ENCODE measurements at regions not wholly inside any gene's neighbourhood (a gene's known extent, or its start where the extent isn't known, plus 50 kb on each side); places are given as distances from the start of the nearest gene placed in this dataset.

- Histone ChIP-seq H3K4me3 (ENCODE audit: low read length) (no peak overlapping the region), H3K27me3 (replicated peaks; ENCODE audit: control insufficient read depth, insufficient read depth, low read length) (no peaks in the 10 kb centered on the region), H3K9me3 (ENCODE audit: control insufficient read depth, low read length) (peaks cover 6% of the 10 kb centered on the region), H3K4me1 (ENCODE audit: control insufficient read depth, insufficient read depth, low read length) (no peaks in the 10 kb centered on the region), H3K36me3 (ENCODE audit: control insufficient read depth, insufficient read depth, low read length, severe bottlenecking) (no peaks in the 10 kb centered on the region), H3K9ac (ENCODE audit: low read length) (no peak overlapping the region)
- DNase-seq (ENCODE audit: low read depth) = no peak
Measured at GRCh38 chr3:26365706-26366105, 256.9 kb upstream of the LRRC3B start.

DNA sequence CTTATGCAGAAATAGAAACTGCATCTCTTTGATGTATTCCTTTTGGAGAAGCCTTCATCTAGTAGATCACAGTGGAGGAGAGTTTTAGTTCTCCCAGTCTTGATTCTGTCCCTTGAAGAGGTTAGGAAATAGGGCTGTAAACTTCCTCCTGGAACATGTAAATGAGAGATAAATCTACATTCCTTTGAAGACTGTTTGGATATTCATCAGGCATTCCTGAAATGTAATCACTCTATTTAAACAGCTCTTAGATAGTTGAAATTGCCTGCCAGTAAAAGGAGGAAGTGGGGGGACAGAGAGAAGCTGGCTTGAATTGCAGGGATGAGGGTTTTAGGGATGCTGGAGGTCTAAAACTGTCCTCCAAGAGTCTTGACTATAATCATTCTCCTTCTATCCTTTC is 254.3 kb upstream of the LRRC3B start:
- Histone ChIP-seq H3K4me3 (ENCODE audit: low read length) (no peak overlapping the region), H3K27me3 (replicated peaks; ENCODE audit: control insufficient read depth, insufficient read depth, low read length) (no peaks in the 10 kb centered on the region), H3K4me1 (ENCODE audit: control insufficient read depth, insufficient read depth, low read length) (no peaks in the 10 kb centered on the region), H3K9me3 (ENCODE audit: control insufficient read depth, low read length) (peaks cover 6% of the 10 kb centered on the region), H3K9ac (ENCODE audit: low read length) (no peak overlapping the region), H3K36me3 (ENCODE audit: control insufficient read depth, insufficient read depth, low read length, severe bottlenecking) (no peaks in the 10 kb centered on the region)
- DNase-seq (ENCODE audit: low read depth) = no peak

- Histone ChIP-seq H3K4me1 (ENCODE audit: control insufficient read depth, insufficient read depth, low read length) (no peaks in the 10 kb centered on the region), H3K4me3 (ENCODE audit: low read length) (no peak overlapping the region), H3K9me3 (ENCODE audit: control insufficient read depth, low read length) (peaks cover 6% of the 10 kb centered on the region), H3K36me3 (ENCODE audit: control insufficient read depth, insufficient read depth, low read length, severe bottlenecking) (no peaks in the 10 kb centered on the region), H3K27me3 (replicated peaks; ENCODE audit: control insufficient read depth, insufficient read depth, low read length) (no peaks in the 10 kb centered on the region), H3K9ac (ENCODE audit: low read length) (no peak overlapping the region)
- no peak for DNase-seq (ENCODE audit: low read depth)
Measured at GRCh38 chr3:26369133-26369532, 253.4 kb upstream of the LRRC3B start.

- H3K9ac ChIP-seq (ENCODE audit: low read length) = no peak overlapping the region
- H3K9me3 ChIP-seq (ENCODE audit: control insufficient read depth, low read length) = peaks cover 7% of the 10 kb centered on the region
- DNase-seq (ENCODE audit: low read depth) = no peak
- no peak overlapping the region for H3K4me3 ChIP-seq (ENCODE audit: low read length)
- H3K4me1 ChIP-seq (ENCODE audit: control insufficient read depth, insufficient read depth, low read length) = no peaks in the 10 kb centered on the region
- H3K36me3 ChIP-seq (ENCODE audit: control insufficient read depth, insufficient read depth, low read length, severe bottlenecking) = no peaks in the 10 kb centered on the region
- H3K27me3 ChIP-seq (replicated peaks; ENCODE audit: control insufficient read depth, insufficient read depth, low read length) = no peaks in the 10 kb centered on the region
Measured at GRCh38 chr3:26375843-26376530, 246.6 kb upstream of the LRRC3B start.

DNA sequence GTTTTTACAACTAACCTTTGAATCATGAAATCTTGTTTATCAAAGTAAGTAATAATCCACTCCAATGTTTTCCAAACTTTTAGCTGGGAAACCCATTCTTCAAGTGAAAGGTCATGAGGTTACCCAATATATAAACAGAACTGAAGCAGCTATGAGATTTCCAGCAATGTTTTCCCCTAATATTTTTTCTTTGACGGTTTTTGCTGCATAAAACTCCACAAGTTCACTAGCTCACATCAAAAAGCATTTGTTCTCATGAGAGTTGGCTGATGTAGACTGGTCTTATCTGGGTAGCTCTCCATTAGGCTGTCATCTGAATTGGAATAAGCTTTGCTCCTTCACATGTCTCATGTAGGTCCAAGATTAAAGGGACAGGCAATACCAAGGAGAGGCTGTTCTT is 241.2 kb upstream of the LRRC3B start:
- no peak overlapping the region for H3K9ac ChIP-seq (ENCODE audit: low read length)
- no peak overlapping the region for H3K4me3 ChIP-seq (ENCODE audit: low read length)
- no peaks in the 10 kb centered on the region for H3K36me3 ChIP-seq (ENCODE audit: control insufficient read depth, insufficient read depth, low read length, severe bottlenecking)
- no peaks in the 10 kb centered on the region for H3K27me3 ChIP-seq (replicated peaks; ENCODE audit: control insufficient read depth, insufficient read depth, low read length)
- no peaks in the 10 kb centered on the region for H3K4me1 ChIP-seq (ENCODE audit: control insufficient read depth, insufficient read depth, low read length)
- H3K9me3 ChIP-seq (ENCODE audit: control insufficient read depth, low read length) = peaks cover 7% of the 10 kb centered on the region
- no peak for DNase-seq (ENCODE audit: low read depth)

GRCh38 chr3:26406636-26407035 is 215.9 kb upstream of the LRRC3B start:
- no peaks in the 10 kb centered on the region for H3K36me3 ChIP-seq (ENCODE audit: control insufficient read depth, insufficient read depth, low read length, severe bottlenecking)
- H3K9me3 ChIP-seq (ENCODE audit: control insufficient read depth, low read length) = peaks cover 7% of the 10 kb centered on the region
- no peak overlapping the region for H3K4me3 ChIP-seq (ENCODE audit: low read length)
- no peak for DNase-seq (ENCODE audit: low read depth)
- H3K4me1 ChIP-seq (ENCODE audit: control insufficient read depth, insufficient read depth, low read length) = no peaks in the 10 kb centered on the region
- no peak overlapping the region for H3K9ac ChIP-seq (ENCODE audit: low read length)
- H3K27me3 ChIP-seq (replicated peaks; ENCODE audit: control insufficient read depth, insufficient read depth, low read length) = no peaks in the 10 kb centered on the region

DNA sequence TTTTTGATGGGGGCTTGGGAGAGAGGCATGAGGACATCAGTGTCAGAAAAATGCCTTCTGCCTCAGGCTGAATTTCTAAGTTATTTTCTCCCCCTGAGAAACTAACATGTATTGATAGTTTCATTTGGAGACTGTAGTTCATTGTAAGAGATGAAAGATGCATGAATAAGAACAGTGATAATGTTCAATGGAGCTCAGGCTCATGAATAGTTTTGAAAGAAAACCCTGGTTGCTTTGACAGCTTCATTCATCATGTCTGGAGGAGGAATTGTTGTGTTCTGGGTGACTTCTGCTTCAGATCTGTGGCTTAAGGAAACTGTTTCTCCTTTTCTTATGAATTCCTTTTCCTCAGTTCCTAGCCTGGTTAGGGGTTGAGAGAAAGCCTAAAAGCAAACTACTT is 204.0 kb upstream of the LRRC3B start:
- Histone ChIP-seq H3K27me3 (replicated peaks; ENCODE audit: control insufficient read depth, insufficient read depth, low read length) (no peaks in the 10 kb centered on the region), H3K9me3 (ENCODE audit: control insufficient read depth, low read length) (peaks cover 6% of the 10 kb centered on the region), H3K4me3 (ENCODE audit: low read length) (no peak overlapping the region), H3K4me1 (ENCODE audit: control insufficient read depth, insufficient read depth, low read length) (no peaks in the 10 kb centered on the region), H3K36me3 (ENCODE audit: control insufficient read depth, insufficient read depth, low read length, severe bottlenecking) (no peaks in the 10 kb centered on the region), H3K9ac (ENCODE audit: low read length) (no peak overlapping the region)
- DNase-seq (ENCODE audit: low read depth) = no peak

DNA sequence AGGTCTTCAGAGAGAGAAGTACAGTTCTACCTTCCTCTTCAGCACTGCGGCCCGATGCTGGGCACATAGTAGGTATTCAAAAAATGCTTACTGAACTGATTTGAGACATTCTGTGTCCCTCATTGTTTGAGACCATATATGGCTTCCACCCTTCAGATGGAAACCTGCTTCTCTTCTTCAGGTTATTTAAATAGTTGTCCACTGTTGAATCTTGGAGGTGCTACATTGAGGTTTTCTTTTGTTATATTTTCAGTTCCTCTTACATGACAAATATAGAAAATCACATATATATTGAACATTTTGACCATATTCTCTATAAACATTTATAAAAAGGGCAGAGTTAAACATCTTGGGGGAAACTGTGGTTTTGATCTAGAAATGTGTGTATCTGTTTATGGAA is 200.2 kb upstream of the LRRC3B start:
- Histone ChIP-seq H3K27me3 (replicated peaks; ENCODE audit: control insufficient read depth, insufficient read depth, low read length) (no peaks in the 10 kb centered on the region), H3K4me3 (ENCODE audit: low read length) (no peak overlapping the region), H3K4me1 (ENCODE audit: control insufficient read depth, insufficient read depth, low read length) (no peaks in the 10 kb centered on the region), H3K36me3 (ENCODE audit: control insufficient read depth, insufficient read depth, low read length, severe bottlenecking) (no peaks in the 10 kb centered on the region), H3K9me3 (ENCODE audit: control insufficient read depth, low read length) (no peaks in the 10 kb centered on the region), H3K9ac (ENCODE audit: low read length) (no peak overlapping the region)
- DNase-seq (ENCODE audit: low read depth) = no peak

DNA sequence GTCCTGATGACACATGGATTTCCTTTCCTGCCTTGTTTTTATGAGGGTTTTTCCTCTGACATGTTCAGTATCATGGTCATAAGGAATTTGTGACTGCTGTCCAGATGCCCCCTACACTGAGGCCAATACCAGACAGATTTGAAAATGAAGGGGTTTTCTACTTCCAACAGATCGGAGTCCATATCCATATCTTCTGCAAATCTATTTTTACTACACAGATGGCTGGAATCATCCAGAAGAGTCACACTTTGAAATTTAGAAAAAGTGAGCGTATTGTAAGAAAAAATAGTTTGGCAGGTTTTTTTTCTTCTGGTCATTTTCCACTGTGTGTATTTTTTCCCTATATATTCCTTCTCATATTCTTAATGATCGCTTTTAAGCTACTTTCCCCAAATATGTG is 197.5 kb upstream of the LRRC3B start:
- H3K4me1 ChIP-seq (ENCODE audit: control insufficient read depth, insufficient read depth, low read length) = no peaks in the 10 kb centered on the region
- no peak for DNase-seq (ENCODE audit: low read depth)

DNA sequence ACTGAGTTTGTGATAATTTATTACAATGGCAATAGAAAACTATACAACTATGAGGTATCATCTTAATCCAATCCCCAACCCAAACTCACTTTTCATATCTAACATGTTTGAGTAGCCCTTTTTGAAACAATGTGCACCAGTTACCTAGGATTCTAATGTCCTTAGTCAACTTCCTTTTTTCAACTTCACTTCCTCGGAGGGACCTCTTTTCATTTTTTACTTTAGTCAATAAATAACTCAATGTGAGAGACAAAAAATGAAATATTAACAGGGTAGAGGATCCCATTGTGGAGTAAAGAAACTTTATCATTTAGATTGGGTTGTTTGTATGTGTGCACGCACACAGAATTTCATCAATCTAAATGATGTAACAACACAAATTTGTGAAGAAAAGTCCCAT is 193.6 kb upstream of the LRRC3B start:
- no peaks in the 10 kb centered on the region for H3K27me3 ChIP-seq (replicated peaks; ENCODE audit: control insufficient read depth, insufficient read depth, low read length)
- no peaks in the 10 kb centered on the region for H3K4me1 ChIP-seq (ENCODE audit: control insufficient read depth, insufficient read depth, low read length)
- H3K9ac ChIP-seq (ENCODE audit: low read length) = no peak overlapping the region
- no peaks in the 10 kb centered on the region for H3K9me3 ChIP-seq (ENCODE audit: control insufficient read depth, low read length)
- no peaks in the 10 kb centered on the region for H3K36me3 ChIP-seq (ENCODE audit: control insufficient read depth, insufficient read depth, low read length, severe bottlenecking)
- H3K4me3 ChIP-seq (ENCODE audit: low read length) = no peak overlapping the region
- no peak for DNase-seq (ENCODE audit: low read depth)

More for the DNA sequence above, 197.5 kb upstream of the LRRC3B start:
- Histone ChIP-seq H3K9ac (ENCODE audit: low read length) (no peak overlapping the region), H3K9me3 (ENCODE audit: control insufficient read depth, low read length) (no peaks in the 10 kb centered on the region), H3K4me3 (ENCODE audit: low read length) (no peak overlapping the region), H3K27me3 (replicated peaks; ENCODE audit: control insufficient read depth, insufficient read depth, low read length) (no peaks in the 10 kb centered on the region), H3K36me3 (ENCODE audit: control insufficient read depth, insufficient read depth, low read length, severe bottlenecking) (no peaks in the 10 kb centered on the region)

DNA sequence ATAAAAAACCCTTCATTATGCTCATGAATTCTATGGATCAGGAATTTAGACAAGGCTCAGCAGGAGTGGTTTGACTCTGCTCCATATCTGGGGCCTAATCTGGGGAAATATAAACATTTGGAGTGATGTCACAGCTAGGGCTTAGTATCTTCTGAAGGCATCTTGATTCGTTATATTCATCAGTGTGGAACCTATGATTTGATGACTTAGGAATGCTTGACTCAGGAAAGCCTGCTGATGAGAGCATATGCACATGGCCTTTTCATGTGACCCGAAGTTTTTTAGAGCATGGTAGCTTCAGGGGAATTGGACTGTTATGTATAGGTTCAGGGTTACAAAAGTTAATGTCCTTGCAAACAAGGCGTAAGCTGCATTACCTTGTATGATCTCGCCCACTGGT is 184.9 kb upstream of the LRRC3B start:
- H3K4me3 ChIP-seq (ENCODE audit: low read length) = no peak overlapping the region
- H3K4me1 ChIP-seq (ENCODE audit: control insufficient read depth, insufficient read depth, low read length) = no peaks in the 10 kb centered on the region
- H3K36me3 ChIP-seq (ENCODE audit: control insufficient read depth, insufficient read depth, low read length, severe bottlenecking) = no peaks in the 10 kb centered on the region
- DNase-seq (ENCODE audit: low read depth) = no peak
- H3K9ac ChIP-seq (ENCODE audit: low read length) = no peak overlapping the region
- no peaks in the 10 kb centered on the region for H3K9me3 ChIP-seq (ENCODE audit: control insufficient read depth, low read length)
- H3K27me3 ChIP-seq (replicated peaks; ENCODE audit: control insufficient read depth, insufficient read depth, low read length) = no peaks in the 10 kb centered on the region

DNA sequence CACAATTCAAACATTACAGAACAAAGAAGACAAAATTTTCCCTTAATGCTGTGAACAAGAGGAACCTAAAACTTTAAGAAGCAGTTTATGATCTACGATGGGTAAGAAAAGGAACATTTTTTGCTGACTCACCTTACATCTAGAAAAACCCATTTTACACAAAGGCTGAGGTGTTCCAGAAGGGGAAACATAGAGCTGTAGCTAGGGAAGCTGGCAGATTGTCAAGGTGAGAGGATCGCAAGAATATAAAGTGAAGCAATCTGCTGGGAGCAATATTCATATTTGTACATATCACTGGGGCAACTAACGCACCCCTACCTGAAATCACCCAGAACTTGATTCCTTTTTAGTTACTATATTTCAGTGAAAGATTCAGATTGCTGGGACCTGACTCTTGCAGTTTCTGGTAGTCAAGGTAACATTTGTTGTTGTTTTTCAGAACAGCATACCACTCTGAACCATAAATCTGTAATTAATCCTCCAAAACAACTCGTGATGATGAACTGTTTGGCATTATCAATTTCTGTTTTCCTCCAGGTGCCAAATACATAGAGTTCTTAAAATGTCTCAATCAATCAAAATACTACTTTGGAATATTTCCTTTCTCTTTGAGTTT is 184.1 kb upstream of the LRRC3B start:
- Histone ChIP-seq H3K36me3 (ENCODE audit: control insufficient read depth, insufficient read depth, low read length, severe bottlenecking) (no peaks in the 10 kb centered on the region), H3K4me3 (ENCODE audit: low read length) (no peak overlapping the region), H3K9me3 (ENCODE audit: control insufficient read depth, low read length) (no peaks in the 10 kb centered on the region), H3K27me3 (replicated peaks; ENCODE audit: control insufficient read depth, insufficient read depth, low read length) (no peaks in the 10 kb centered on the region), H3K9ac (ENCODE audit: low read length) (no peak overlapping the region), H3K4me1 (ENCODE audit: control insufficient read depth, insufficient read depth, low read length) (no peaks in the 10 kb centered on the region)
- DNase-seq (ENCODE audit: low read depth) = no peak

Measured in adipocyte (in vitro differentiated cells).